ENCODE measurements at regions not wholly inside any gene's neighbourhood (a gene's known extent, or its start where the extent isn't known, plus 50 kb on each side); places are given as distances from the start of the nearest gene placed in this dataset.
"Not testable (repeated sequence)": the region's sequence is repeated elsewhere in the genome, so short reads cannot be mapped to it uniquely, and the experiment has no call there.

DNA sequence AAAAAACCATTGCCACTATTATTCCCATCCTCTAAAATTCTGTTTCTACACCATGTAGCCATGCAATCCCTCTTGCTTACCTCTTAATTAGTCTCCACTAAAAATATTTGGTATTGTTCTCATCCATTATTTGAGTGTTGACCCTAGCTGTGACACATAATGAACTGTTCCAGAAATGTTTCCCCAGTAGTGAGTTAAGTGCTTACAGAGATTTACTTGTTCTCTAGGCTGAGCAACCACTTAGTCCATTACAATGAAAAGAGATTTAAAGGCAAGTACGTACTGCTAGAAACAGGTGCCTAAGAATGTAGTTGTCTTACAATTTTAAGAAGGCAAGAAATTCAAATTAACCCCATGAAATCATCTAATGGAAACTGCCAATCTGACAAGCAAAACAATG, 112.7 kb upstream of the PTPN13 start:
- no peak for DNase-seq (ENCODE audit: low spot score)

GRCh38 chr4:86482306-86483172, 111.6 kb upstream of the PTPN13 start:
- DNase-seq (ENCODE audit: low spot score), result no peak

DNA sequence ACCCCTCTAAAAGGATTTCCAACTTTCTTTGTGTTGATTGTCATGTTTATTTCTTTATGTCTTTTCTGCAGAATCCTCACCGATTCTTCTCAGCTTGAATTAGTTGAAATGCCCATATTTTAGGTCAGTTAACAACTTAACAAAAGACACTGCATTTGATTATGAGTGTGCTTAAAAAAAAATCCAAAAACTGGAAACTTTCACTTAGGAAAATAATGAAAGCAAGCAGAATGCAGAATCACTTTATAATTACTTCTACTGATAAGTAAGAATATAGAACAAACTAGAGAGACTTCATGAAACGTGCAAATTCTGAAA, 111.0 kb upstream of the PTPN13 start:
- no peak for DNase-seq (ENCODE audit: low spot score)

- DNase-seq (ENCODE audit: low spot score), result no peak
Observed at GRCh38 chr4:86483773-86484172, 110.3 kb upstream of the PTPN13 start.

DNA sequence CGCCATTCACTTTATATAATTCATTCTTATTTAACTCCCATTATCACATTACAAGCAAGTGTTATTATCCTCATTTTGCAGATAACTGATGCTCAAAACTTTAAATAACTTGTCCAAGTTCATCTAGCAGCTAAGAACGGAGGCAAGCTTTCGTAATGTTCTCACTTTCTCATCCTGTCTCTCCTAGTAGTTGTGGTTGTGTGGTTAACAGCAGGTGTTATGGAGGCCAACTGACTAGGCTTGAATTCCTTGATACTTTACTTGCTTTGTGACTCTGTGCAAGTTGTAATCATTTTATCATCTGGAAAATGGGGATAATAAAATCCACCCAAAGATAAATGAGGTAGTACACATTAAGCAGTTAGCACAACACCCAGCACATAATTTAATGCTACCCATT, 109.9 kb upstream of the PTPN13 start:
- no peak for DNase-seq (ENCODE audit: low spot score)

DNA sequence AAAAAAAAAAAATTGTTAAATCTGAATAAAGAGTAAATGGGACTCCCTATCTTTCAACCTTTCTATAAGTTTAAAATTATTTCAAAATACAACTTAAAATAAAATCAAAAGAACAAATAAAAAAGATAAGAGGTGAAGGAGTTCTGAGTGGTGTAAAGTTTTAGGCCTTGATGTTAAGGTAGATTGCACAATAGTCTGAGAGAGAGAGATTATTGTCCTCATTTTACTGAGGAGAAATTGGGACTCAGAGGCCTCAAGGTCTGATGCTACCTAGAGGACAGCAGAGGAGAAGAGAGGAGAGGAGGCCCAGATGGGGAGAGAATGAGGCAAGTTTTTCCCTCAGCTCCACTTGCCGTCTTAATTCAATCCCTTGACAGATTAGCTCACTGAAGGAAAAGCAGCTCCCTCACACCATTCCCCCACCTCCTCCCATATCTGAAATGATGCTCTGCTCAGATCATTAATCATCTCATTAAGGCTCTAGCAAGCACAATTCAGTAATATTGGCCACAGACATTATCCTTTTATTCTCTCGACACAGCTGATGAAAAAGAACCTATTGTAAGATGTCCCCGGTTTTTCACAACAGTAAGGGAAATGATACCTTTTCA, 106.3 kb upstream of the PTPN13 start:
- DNase-seq (ENCODE audit: low spot score), result no peak

DNA sequence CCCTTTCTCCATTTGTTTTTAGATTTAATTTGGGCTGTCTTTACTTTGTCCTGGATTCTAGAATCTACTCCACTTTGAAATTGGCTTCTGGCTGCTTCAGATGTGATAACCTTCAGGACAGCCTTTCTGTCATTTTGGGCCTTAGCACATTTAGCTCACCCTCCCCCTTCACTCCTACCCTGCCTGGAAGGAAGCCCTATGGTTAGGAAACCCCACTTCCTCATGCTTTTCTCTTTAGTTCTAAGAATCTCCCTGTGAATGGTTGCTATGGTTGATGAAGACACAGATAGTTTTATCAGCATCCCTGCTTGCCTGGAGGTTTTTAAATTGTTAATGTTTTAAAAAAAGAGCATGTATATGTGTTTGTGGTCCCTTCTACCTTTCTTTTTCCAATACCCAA, 100.7 kb upstream of the PTPN13 start:
- DNase-seq (ENCODE audit: low spot score), result no peak

DNA sequence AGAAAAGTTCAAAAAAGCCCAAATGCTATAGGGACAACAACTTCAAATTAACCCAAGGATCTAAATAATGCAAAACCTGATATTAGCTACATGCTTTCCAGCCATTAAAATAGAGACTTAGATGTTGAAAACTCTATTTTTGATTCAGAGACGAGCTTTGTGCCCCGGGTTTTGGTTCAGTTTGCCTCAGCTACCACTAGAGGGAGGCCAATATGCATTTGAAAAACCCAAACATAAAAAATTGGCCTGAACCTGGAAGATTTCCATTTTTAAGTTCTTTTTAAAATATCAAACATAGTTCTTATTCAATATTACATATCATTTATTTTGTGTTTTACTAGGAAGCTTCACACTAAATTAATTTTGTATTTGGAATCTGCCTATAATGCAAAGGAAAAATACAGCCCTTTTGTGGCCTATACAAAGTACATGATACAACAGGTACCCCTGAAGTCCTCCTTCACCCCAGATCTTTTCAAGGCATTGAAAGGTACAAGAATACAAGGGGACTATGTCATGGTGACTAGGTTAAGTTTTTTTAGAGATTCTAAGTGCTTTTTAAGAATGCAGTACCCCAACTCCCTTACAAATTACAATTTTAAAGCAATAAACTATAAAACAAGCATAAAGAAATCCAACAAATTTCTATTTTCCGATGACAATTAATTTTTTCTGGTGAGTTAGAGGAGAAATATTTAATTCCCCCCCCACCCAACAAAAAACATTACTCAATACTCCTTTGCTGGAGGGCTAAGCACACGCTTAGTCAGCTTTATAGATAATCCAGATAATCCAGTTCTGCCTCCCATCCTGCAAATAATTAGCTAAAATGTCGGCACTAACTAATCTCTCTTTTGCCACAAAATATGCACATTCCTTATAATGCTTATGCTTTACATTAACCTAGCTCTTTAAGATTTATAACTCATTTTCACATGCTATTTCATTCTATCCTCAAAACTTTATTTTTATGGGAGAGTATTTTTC, 97.7 kb upstream of the PTPN13 start:
- DNase-seq (ENCODE audit: low spot score), result peak; percentile 11

GRCh38 chr4:86497131-86497530, 97.0 kb upstream of the PTPN13 start:
- no peak for DNase-seq (ENCODE audit: low spot score)

GRCh38 chr4:86497980-86498862, 95.9 kb upstream of the PTPN13 start:
- DNase-seq (ENCODE audit: low spot score), result peak; percentile 15

DNA sequence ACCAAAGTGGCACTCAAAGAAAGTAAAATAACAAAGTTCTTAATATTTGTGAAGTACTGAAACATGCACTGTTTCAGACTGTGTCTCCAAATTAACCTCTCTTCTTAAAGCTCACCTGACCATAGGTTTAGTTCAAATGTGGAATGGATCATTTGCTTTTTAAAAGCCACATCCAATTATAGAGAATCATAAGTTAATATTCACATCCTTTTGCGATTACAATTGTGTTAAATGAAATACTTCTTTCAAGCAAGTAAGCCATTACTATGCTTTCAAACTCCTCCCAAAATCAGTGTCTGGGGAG, 95.3 kb upstream of the PTPN13 start:
- no peak for DNase-seq (ENCODE audit: low spot score)

GRCh38 chr4:86500527-86500926, 93.6 kb upstream of the PTPN13 start:
- no peak for DNase-seq (ENCODE audit: low spot score)

DNA sequence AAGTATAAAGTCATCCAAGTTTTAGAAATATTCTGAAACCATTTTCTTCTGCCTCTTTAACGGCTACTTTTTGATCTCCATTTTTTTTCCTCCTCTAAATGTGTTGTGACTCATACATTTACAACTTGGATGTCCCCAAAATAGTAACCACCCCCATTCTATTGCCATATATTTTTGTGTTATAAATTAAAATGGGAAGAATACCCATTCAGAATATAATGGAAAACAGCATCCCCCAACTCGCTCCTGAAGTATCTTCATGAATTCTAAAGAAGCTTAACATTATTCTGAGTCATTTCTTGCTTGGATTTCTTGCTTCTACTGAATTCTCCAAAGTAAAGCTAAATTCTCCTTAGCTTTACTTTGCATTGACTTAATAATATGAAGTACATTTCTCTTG, 92.0 kb upstream of the PTPN13 start:
- no peak for DNase-seq (ENCODE audit: low spot score)

DNA sequence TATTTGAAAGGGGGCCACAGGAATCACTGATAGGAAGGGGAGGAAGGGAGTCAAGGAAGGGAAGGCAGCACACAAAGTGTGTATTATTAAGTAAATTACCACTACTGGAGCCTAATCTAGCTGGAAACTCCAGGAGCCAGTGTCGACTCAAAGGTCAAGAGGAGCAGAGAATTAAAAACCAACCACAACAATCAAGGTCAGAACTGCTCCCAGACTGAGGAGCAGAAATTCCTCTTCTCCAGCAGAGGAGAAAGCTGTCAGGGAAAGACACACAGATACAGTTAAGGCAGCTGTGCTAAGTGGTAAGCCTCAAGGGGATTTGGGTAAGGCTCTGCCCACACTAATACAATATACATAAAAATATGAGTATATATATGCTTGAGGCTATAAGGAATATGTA, 87.5 kb upstream of the PTPN13 start:
- no peak for DNase-seq (ENCODE audit: low spot score)

DNA sequence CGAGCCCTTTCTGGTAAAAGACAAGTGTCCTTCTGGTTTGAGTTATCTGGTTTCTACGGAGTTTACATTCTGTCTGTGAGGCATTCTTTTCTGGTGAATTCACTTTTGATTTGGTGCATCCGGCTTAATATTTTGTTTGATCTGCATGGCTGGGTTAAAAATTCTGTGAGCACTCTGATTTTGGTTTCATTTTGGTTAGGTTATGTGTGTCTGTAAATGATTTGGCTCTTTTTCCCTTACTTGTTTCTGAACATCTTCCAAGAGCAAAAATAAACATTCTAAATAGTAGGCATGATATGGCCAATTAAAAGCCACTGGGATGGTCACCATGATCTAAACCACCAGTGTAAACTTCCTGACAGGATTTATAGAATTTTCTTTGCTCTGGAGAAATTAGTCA, 85.7 kb upstream of the PTPN13 start:
- no peak for DNase-seq (ENCODE audit: low spot score)

DNA sequence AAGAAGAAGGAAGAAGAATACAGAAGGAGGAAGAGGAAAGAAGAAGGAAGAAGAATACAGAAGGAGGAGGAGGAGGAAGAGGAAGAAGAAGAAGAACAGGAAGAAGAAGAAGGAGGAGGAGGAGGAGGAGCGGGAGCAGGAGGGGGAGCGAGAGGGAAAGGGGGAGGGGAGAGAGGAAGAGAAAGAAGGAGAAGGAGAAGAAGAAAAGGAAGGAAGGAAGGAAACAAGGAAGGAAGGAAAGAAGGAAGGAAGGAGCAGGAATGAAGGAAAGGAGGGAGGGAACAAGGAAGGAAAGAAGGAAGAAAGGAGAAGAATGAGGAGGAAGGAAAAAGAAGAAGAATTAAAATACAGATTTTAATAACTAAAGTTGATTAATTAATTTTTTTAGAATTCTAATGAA, 82.5 kb upstream of the PTPN13 start:
- no peak for DNase-seq (ENCODE audit: low spot score)

DNA sequence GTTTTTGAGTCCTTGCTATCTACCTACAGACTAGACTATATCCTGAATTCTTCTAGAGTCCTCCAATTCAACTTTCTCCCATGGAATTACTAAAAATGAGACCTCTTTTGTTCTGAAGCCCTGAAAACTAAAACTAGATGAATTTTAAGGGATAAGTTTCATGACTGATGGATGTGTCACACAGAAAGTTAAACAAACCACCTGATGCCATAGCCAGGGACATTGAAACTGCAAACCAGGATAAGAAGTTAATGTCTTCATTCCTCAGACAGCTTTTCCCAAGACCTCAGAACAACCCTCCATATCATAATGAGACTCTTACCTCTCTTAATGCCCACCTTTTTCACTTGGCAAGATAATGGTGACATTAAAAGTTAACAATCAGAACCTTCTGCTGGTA, 81.5 kb upstream of the PTPN13 start:
- no peak for DNase-seq (ENCODE audit: low spot score)

DNA sequence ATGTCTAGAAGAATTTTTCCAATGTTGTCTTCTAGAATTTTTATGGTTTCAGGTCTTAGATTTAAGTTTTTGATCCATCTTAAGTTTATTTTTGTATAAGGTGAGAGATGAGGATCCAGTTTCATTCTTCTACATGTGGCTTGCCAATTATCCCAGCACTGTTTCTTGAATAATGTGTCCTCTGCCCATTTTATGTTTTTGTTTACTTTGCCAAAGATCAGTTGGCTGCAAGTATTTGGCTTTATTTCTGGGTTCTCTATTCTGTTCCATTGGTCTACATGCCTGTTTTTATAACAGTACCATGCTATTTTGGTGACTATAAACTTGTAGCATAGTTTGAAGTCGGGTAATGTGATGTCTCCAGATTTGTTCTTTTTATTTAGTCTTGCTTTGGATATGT, 78.2 kb upstream of the PTPN13 start:
- not testable (repeated sequence) for DNase-seq (ENCODE audit: low spot score)

DNA sequence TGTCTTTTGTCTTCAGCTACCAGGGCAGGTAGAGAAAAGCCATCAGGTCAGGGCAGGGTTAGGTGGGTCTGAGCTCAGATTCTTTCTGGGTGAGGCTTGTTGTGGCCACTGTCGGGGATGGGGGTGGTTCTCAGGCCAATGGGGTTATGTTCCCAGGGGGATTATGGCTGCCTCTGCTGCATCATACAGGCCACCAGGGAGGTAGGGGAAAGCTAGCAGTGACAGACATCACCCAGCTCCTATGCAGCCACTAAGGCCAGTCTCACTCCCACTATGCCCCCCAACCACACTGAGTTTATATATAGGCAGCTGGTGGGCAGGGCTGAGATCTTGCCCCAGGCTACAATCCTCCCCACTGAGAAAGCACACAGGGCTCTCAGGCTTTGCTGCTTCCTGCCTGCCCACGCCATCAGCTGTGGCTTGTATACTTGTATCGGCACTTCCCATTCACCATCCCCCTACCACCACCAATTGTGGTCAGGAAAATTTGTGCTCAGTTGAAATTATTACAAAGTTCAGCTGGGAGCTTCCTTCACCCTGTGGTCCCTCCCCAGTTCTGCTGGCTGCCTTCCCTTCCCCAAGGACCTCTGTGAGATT, 72.6 kb upstream of the PTPN13 start:
- DNase-seq (ENCODE audit: low spot score), result no peak

- DNase-seq (ENCODE audit: low spot score), result no peak
Observed at GRCh38 chr4:86522349-86522748, 71.8 kb upstream of the PTPN13 start.

- DNase-seq (ENCODE audit: low spot score), result no peak
Observed at GRCh38 chr4:86523333-86523732, 70.8 kb upstream of the PTPN13 start.

GRCh38 chr4:86527713-86528112, 66.4 kb upstream of the PTPN13 start:
- not testable (repeated sequence) for DNase-seq (ENCODE audit: low spot score)

All from CD4-positive, alpha-beta T cell treated with Interleukin-6 at 100 ng/mL for 8 hours (primary cell).